SH-SY5Y (cell line): ENCODE measurements at regions not wholly inside any gene's neighbourhood (a gene's known extent, or its start where the extent isn't known, plus 50 kb on each side); places are given as distances from the start of the nearest gene placed in this dataset.

ENCODE experiments used
- GATA2 ChIP-seq: IDR thresholded peaks from 2 replicates; pipeline ENCODE4 v1.6.1; 2011; ENCODE audit warnings: mild to moderate bottlenecking, low read depth, low read length
- GATA3 ChIP-seq: IDR thresholded peaks from 2 replicates; pipeline ENCODE4 v1.6.1; 2011; ENCODE audit warnings: low read depth, mild to moderate bottlenecking, low read length, moderate library complexity

DNA sequence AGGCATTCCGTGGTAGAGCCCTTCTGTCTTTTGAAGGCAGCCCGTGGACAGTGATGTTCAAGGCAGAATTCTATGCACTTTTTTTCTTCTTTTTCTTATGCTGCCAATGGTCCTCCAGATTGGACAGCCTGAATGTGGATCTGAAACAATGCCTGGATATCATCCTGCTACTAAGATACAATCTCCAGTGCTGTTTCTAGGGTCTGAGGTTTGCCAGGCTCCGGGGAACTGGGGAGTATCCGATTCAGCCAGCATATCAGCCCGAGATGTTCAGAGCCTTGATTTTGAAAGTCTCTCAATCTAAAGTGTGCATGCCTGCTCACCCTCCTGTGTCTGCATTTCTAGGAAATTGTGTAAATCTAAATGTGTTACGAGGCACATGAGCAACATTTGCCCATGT, 103.8 kb upstream of the WWC1 start:
- TF ChIP-seq GATA2 (peak; percentile 99), GATA3 (peak; percentile 99)
